Neuronal stem cell (in vitro differentiated cells): ENCODE measurements at regions not wholly inside any gene's neighbourhood (a gene's known extent, or its start where the extent isn't known, plus 50 kb on each side); places are given as distances from the start of the nearest gene placed in this dataset.
A peak's percentile ranks its signal among the peaks of the same experiment; 100 is the strongest.

Source experiments
- DNase-seq: peaks from one replicate; pipeline ENCODE4 v3.0.0-alpha.2; 2013; ENCODE audit warnings: low spot score
- H2AFZ ChIP-seq: one replicate; pipeline ENCODE4 v1.6.1; 2013; ENCODE audit warnings: mild to moderate bottlenecking, low read length, inconsistent platforms
- H2AK5ac ChIP-seq: 2 replicates; pipeline ENCODE4 v1.6.1; 2013; ENCODE audit warnings: low read depth, mild to moderate bottlenecking, inconsistent platforms, low read length, moderate library complexity, mixed read lengths
- H2BK120ac ChIP-seq: 2 replicates; pipeline ENCODE4 v1.6.1; 2013; ENCODE audit warnings: low read depth, mild to moderate bottlenecking, inconsistent platforms, low read length, moderate library complexity, mixed read lengths
- H2BK12ac ChIP-seq: one replicate; pipeline ENCODE4 v1.6.1; 2013; ENCODE audit warnings: low read length, inconsistent platforms
- H2BK15ac ChIP-seq: 2 replicates; pipeline ENCODE4 v1.6.1; 2013; ENCODE audit warnings: mild to moderate bottlenecking, low read length, inconsistent platforms, mixed read lengths
- H2BK5ac ChIP-seq: one replicate; pipeline ENCODE4 v1.6.1; 2013; ENCODE audit warnings: inconsistent platforms, mild to moderate bottlenecking, low read length, moderate library complexity
- H3K14ac ChIP-seq: one replicate; pipeline ENCODE4 v1.6.1; 2013; ENCODE audit warnings: low read length, inconsistent platforms
- H3K18ac ChIP-seq: 2 replicates; pipeline ENCODE4 v1.6.1; 2013; ENCODE audit warnings: low read length, inconsistent platforms
- H3K23ac ChIP-seq: 2 replicates; pipeline ENCODE4 v1.6.1; 2013; ENCODE audit warnings: low read depth, mild to moderate bottlenecking, mixed read lengths, low read length, inconsistent platforms; ENCODE audit not compliant: poor library complexity
- H3K27ac ChIP-seq: replicated peaks from 3 replicates; pipeline ENCODE4 v1.5.1; 2013; ENCODE audit warnings: low read length, inconsistent platforms
- H3K27me3 ChIP-seq, 3 experiments: 2 replicates each; pipeline ENCODE4 v1.6.1; 2013; ENCODE audit warnings: low read length in 3 of 3, mild to moderate bottlenecking in 2 of 3, inconsistent platforms in 1 of 3, low read depth in 1 of 3, mixed read lengths in 1 of 3, moderate library complexity in 1 of 3; ENCODE audit not compliant: control insufficient read depth in 3 of 3, insufficient read depth in 3 of 3
- H3K36me3 ChIP-seq, 2 donors: replicated peaks in 1 of 2; 2 replicates each; pipeline ENCODE4 v1.6.1; 2013; ENCODE audit warnings: low read length in 2 of 2; ENCODE audit not compliant: control insufficient read depth in 2 of 2, insufficient read depth in 2 of 2
- H3K4ac ChIP-seq: 2 replicates; pipeline ENCODE4 v1.6.1; 2013; ENCODE audit warnings: inconsistent platforms, mild to moderate bottlenecking, low read length, moderate library complexity
- H3K4me1 ChIP-seq, 2 donors: 1 replicate in 1 of 2; 2 replicates in 1 of 2; pipeline ENCODE4 v1.6.1; 2013; ENCODE audit warnings: low read length in 2 of 2, low read depth in 1 of 2; ENCODE audit not compliant: control insufficient read depth in 2 of 2, insufficient read depth in 1 of 2
- H3K4me2 ChIP-seq: one replicate; pipeline ENCODE4 v1.6.1; 2013; ENCODE audit warnings: mild to moderate bottlenecking, low read length, inconsistent platforms; ENCODE audit not compliant: insufficient read depth, poor library complexity, severe bottlenecking
- H3K4me3 ChIP-seq, 2 donors: 2 replicates each; pipeline ENCODE4 v1.5.1; 2013; ENCODE audit warnings: low read length in 2 of 2, mild to moderate bottlenecking in 2 of 2, inconsistent platforms in 1 of 2, moderate library complexity in 1 of 2
- H3K79me1 ChIP-seq: one replicate; pipeline ENCODE4 v1.6.1; 2013; ENCODE audit warnings: low read depth, mild to moderate bottlenecking, inconsistent platforms, low read length, moderate library complexity
- H3K9ac ChIP-seq: one replicate; pipeline ENCODE4 v1.6.1; 2013; ENCODE audit warnings: mild to moderate bottlenecking, low read depth, low read length, inconsistent platforms; ENCODE audit not compliant: poor library complexity
- H3K9me3 ChIP-seq, 2 donors: replicated peaks in 1 of 2; 2 replicates each; pipeline versions ENCODE3 to v1.6.1; 2013; ENCODE audit warnings: low read length in 2 of 2, mild to moderate bottlenecking in 2 of 2, inconsistent platforms in 1 of 2, low read depth in 1 of 2, mixed read lengths in 1 of 2, moderate library complexity in 1 of 2; ENCODE audit not compliant: control insufficient read depth in 2 of 2, insufficient read depth in 1 of 2
- H4K8ac ChIP-seq: one replicate; pipeline ENCODE4 v1.6.1; 2013; ENCODE audit warnings: low read depth, mild to moderate bottlenecking, inconsistent platforms, low read length, moderate library complexity
- H4K91ac ChIP-seq: one replicate; pipeline ENCODE4 v1.6.1; 2013; ENCODE audit warnings: low read length, low read depth, mild to moderate bottlenecking, inconsistent platforms; ENCODE audit not compliant: poor library complexity
- WGBS, 2 donors: extraction: QIAGEN DNeasy Blood & Tissue Kit; methylation state at CpG; one replicate each; pipeline ENCODE4 v1.1.7; 2013; ENCODE audit warnings: missing lambda C conversion rate in 2 of 2, mixed read lengths in 1 of 2; ENCODE audit not compliant: insufficient read length in 2 of 2, insufficient replicate concordance in 1 of 2; ENCODE audit errors: extremely low coverage in 2 of 2; 5-methylcytosine and 5-hydroxymethylcytosine counted together

- Histone ChIP-seq H3K4me2 (no peak overlapping the region), H4K8ac (no peak overlapping the region), H3K27me3 (no peaks in the 10 kb centered on the region), H2BK5ac (no peak overlapping the region), H2AK5ac (no peak overlapping the region), H3K14ac (no peak overlapping the region), H2BK15ac (no peak overlapping the region), H2AFZ (peak overlapping the region; percentile 42), H2BK12ac (no peak overlapping the region), H4K91ac (no peak overlapping the region), H3K4me3 (no peak overlapping the region), H3K23ac (no peak overlapping the region), H3K36me3 (no peaks in the 10 kb centered on the region), H3K9ac (no peak overlapping the region), H2BK120ac (no peak overlapping the region), H3K4ac (no peak overlapping the region), H3K27ac (no peak overlapping the region), H3K79me1 (no peaks in the 10 kb centered on the region), H3K18ac (no peak overlapping the region), H3K9me3 (no peaks in the 10 kb centered on the region), H3K4me1 (peaks cover 2 to 4% of the 10 kb centered on the region in 2 donors)
- WGBS, 2 donors, result no CpG with 5 or more reads among the region's 3 CpGs
- DNase-seq, result peak; percentile 75
These were observed 1288.3 kb upstream of the B3GALT2 start for GRCh38 chr1:194474701-194475100.

GRCh38 chr1:194473766-194474165, 1287.4 kb upstream of the B3GALT2 start:
- Histone ChIP-seq H2AFZ (no peak overlapping the region), H3K18ac (no peak overlapping the region), H4K91ac (no peak overlapping the region), H3K36me3 (no peaks in the 10 kb centered on the region), H3K4me1 (peaks cover 2 to 4% of the 10 kb centered on the region in 2 donors), H4K8ac (no peak overlapping the region), H3K4me3 (no peak overlapping the region), H2BK15ac (no peak overlapping the region), H3K9me3 (no peaks in the 10 kb centered on the region), H2BK120ac (no peak overlapping the region), H2BK5ac (no peak overlapping the region), H3K14ac (no peak overlapping the region), H2AK5ac (no peak overlapping the region), H3K4me2 (no peak overlapping the region), H2BK12ac (no peak overlapping the region), H3K4ac (no peak overlapping the region), H3K79me1 (no peaks in the 10 kb centered on the region), H3K27me3 (no peaks in the 10 kb centered on the region), H3K27ac (no peak overlapping the region), H3K9ac (no peak overlapping the region), H3K23ac (no peak overlapping the region)
- WGBS, 2 donors, result no CpG with 5 or more reads among the region's 2 CpGs
- no peak for DNase-seq

- no peak overlapping the region for H4K91ac ChIP-seq
- H3K27me3 ChIP-seq, result no peaks in the 10 kb centered on the region
- H3K9me3 ChIP-seq, result no peaks in the 10 kb centered on the region
- no peak overlapping the region for H3K27ac ChIP-seq
- H3K36me3 ChIP-seq, result no peaks in the 10 kb centered on the region
- no peak overlapping the region for H2BK12ac ChIP-seq
- H3K14ac ChIP-seq, result no peak overlapping the region
- no peak overlapping the region for H3K4me3 ChIP-seq
- H2AK5ac ChIP-seq, result no peak overlapping the region
- H3K9ac ChIP-seq, result no peak overlapping the region
- no peak overlapping the region for H4K8ac ChIP-seq
- H3K4ac ChIP-seq, result no peak overlapping the region
- H2AFZ ChIP-seq, result no peak overlapping the region
- H3K18ac ChIP-seq, result no peak overlapping the region
- H3K79me1 ChIP-seq, result no peaks in the 10 kb centered on the region
- H3K23ac ChIP-seq, result no peak overlapping the region
- DNase-seq, result no peak
- H3K4me1 ChIP-seq, result no peaks in the 10 kb centered on the region
- no peak overlapping the region for H2BK15ac ChIP-seq
- no peak overlapping the region for H2BK5ac ChIP-seq
- H3K4me2 ChIP-seq, result no peak overlapping the region
- no CpG with 5 or more reads among the region's 1 CpG for WGBS, 2 donors
- H2BK120ac ChIP-seq, result no peak overlapping the region
These were observed 1282.9 kb upstream of the B3GALT2 start for GRCh38 chr1:194469282-194469681.

DNA sequence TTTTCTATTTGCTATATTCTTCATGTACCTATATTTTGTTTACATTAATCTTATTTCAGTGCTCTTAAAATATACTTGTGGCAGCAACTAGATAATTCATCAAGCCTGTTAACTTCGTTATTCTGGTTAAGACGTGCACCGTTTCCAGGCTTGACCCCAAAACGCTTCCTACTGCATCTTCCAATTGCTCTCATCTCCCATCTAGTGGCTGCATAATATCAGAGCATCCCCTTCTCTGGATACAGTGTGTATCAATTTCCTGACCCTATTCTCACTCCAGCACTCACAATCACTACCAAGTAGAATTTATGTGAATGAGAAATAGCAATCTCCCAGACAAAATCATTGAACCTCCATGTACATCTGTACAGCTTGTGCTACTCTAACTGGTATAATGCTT, 1280.3 kb upstream of the B3GALT2 start:
- no peak overlapping the region for H3K4me3 ChIP-seq
- no peak overlapping the region for H2BK12ac ChIP-seq
- no peak overlapping the region for H2AFZ ChIP-seq
- H3K9ac ChIP-seq, result no peak overlapping the region
- no peak overlapping the region for H2BK120ac ChIP-seq
- H3K36me3 ChIP-seq, result no peaks in the 10 kb centered on the region
- H4K91ac ChIP-seq, result no peak overlapping the region
- H3K18ac ChIP-seq, result no peak overlapping the region
- no CpG with 5 or more reads among the region's 4 CpGs for WGBS, 2 donors
- no peak overlapping the region for H2BK15ac ChIP-seq
- H4K8ac ChIP-seq, result no peak overlapping the region
- no peaks in the 10 kb centered on the region for H3K27me3 ChIP-seq
- no peak overlapping the region for H3K14ac ChIP-seq
- no peak overlapping the region for H3K27ac ChIP-seq
- no peaks in the 10 kb centered on the region for H3K79me1 ChIP-seq
- H3K4me1 ChIP-seq, result no peaks in the 10 kb centered on the region
- no peaks in the 10 kb centered on the region for H3K9me3 ChIP-seq
- H3K23ac ChIP-seq, result no peak overlapping the region
- no peak for DNase-seq
- H2AK5ac ChIP-seq, result no peak overlapping the region
- H3K4me2 ChIP-seq, result no peak overlapping the region
- no peak overlapping the region for H2BK5ac ChIP-seq
- no peak overlapping the region for H3K4ac ChIP-seq
